Activated CD8-positive, alpha-beta memory T cell treated with anti-CD3 and anti-CD28 coated beads for 36 hours (primary cell): ENCODE measurements at regions not wholly inside any gene's neighbourhood (a gene's known extent, or its start where the extent isn't known, plus 50 kb on each side); places are given as distances from the start of the nearest gene placed in this dataset.
"Not testable (repeated sequence)": the region's sequence is repeated elsewhere in the genome, so short reads cannot be mapped to it uniquely, and the experiment has no call there.

Source experiments
- CTCF ChIA-PET: fragments of 350-600 bp; sonication (Branson Sonifier 250); formaldehyde crosslinking; loops from one replicate; lab custom pipeline; 2021; ENCODE audit warnings: antibody characterized with exemption; lab: Charles Lee
- POLR2A ChIA-PET: fragments of 350-600 bp; sonication (Branson Sonifier 250); formaldehyde crosslinking; loops from one replicate; lab custom pipeline; 2021; ENCODE audit warnings: antibody characterized with exemption; lab: Charles Lee

DNA sequence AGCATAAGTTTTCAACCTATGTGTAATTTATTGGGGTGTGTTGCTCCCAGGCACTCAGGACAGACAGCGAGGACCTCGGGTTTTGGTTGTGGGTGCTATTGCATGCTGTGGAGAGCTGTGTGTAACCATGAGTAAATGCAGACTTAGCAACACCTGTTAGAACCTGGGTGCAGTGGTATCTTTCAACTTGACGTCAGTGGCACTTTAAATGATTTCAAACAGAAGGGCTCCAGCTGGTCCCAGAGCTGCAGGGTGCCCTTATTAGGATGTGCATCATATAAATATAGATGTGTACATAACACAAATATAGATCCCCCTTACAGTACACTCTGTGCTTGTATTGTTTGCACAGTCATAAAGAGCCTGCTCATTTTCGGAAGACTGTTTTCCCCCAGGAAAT, 228.3 kb upstream of the IRS2 start:
- CTCF ChIA-PET, result no interaction called here

DNA sequence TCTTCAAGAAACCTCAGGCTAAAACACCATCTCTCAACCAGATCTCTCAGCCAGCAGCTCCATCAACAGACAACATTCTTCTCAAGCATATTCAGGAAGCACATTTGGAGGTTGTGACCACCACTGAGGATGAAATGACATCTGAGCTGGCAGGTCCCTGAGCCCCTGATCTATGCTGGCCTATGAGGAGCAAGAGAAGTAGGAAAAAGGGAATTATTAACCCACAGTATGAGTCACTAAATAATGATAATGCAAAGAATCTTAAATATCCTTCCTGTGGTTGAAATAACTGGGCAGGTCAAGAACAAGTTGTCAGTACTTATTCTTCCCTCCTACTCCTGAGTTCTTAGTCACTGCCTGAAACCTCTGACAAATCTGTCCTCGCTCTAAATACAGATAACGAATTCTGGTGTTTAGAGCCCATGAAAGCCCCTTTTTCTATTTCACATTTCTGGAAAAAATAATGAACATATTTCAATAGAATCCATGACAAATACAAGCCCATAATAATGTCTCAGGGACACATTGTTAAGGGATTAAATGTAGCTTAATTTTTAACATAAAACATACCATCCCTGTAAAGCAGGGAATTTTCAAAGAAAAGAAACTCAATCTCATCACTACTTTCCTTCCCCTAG, 225.8 kb upstream of the IRS2 start:
- ChIA-PET POLR2A (no interaction called here), CTCF (no interaction called here)

More for the DNA sequence above, 228.3 kb upstream of the IRS2 start:
- POLR2A ChIA-PET, result no interaction called here

DNA sequence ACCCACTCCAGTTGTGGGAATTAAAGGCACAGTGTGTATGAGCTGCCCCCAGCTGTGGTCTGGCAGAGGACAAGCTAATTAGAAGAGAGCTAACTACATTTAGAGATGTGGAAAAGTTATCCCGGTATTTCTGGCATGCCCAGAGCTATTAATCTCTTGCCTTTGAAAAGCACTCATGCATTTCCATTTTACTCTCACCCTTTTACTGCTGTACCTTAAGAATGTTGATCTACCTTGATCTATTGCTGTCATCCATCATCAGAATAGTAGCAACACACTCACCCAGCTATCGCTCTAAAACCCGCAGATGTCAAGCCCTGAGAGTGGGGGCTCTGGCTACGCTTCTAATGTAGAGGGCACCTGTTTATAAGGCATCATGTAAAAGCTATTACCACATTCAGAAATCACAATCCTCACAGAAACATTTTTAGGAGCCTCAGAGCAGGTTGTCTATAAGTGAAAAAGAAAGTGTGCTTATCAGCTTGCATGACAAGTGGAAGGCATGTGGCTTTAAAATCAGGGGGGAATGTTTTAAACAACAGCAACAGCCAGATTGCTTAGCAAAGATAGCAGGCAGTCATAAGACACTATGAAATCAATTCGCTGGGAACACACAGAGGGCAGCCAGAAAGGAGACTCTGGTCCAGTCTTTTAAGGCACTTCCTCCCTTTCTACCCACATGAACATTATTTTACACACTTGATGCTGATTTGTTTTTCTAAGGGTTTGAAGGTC, 224.2 kb upstream of the IRS2 start:
- ChIA-PET POLR2A (no interaction called here), CTCF (no interaction called here)

DNA sequence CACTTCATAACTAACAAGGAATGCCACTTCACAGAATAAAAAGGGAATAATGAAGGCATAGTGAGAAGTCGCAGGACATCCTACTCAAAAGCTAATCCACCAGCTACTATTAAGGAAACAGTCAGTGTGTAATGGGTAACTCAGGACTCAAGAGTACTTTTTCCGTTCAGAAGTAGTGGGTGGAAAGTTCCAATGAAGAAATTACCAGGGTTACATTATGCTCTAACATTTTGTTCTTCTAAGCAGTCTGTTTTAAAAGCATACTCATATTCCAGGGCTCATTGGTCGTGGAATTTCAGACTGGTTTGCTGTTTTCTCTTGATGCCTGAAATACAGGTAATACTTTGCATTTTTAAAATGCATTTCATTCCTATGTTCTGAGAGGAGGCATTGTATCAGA, 222.4 kb upstream of the IRS2 start:
- ChIA-PET POLR2A (no interaction called here), CTCF (no interaction called here)

DNA sequence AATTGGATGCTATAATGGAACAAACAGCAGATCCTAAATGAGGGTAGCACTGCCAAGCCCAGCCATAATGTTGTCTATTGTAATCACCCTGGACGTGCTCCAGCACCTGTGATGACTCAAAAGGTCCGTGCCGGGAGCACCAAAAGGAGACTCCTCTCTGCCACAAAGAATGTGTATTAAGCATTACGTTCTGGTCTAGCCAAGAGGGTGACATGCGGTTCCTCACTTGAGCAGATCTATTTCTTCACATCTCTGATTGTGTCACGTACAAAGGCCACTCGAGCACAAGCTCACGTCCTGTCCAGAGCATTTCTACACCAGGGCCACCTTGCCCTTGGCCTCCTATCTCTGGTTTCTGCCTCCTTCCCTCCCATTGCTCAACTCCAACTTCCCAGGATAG, 219.9 kb upstream of the IRS2 start:
- ChIA-PET POLR2A (no interaction called here), CTCF (no interaction called here)

DNA sequence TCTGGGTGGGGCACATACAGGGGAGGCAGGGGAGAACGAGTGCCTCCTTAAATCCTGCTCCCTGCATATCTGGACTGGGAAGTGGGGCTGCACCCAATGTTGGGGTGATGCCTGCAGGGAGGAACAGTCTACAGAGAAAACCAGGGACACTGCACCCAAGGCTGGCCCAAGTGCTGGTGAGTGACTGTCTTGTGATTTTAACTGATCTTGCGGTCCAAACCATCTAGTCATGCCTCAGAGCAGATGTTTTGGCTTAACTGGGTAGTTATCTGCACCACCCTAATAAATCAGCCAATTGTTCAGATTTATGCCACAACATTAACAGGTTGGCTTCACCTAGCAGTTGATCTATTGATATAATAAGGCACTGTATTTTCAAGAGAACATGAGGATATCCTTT, 219.2 kb upstream of the IRS2 start:
- CTCF ChIA-PET, result no interaction called here
- POLR2A ChIA-PET, result no interaction called here

DNA sequence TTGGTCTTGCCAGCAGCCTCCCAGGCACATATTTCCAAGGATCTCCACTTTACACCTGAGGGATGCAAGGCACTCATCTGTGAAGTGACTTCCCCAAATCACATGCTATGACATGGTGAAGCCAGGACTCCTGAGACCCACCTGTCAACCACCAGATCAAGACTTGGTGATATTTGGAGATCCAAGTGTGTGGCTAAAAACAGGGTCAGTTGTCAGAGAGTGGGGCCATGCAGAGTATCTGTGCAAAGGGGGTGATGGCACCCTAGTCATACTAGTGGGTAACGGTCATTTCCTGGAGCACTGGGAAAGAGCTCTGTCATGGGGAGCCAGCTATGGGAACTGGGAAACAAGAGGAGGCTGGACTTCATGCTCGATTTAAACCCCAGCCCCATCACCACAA, 218.4 kb upstream of the IRS2 start:
- POLR2A ChIA-PET, result no interaction called here
- CTCF ChIA-PET, result no interaction called here

DNA sequence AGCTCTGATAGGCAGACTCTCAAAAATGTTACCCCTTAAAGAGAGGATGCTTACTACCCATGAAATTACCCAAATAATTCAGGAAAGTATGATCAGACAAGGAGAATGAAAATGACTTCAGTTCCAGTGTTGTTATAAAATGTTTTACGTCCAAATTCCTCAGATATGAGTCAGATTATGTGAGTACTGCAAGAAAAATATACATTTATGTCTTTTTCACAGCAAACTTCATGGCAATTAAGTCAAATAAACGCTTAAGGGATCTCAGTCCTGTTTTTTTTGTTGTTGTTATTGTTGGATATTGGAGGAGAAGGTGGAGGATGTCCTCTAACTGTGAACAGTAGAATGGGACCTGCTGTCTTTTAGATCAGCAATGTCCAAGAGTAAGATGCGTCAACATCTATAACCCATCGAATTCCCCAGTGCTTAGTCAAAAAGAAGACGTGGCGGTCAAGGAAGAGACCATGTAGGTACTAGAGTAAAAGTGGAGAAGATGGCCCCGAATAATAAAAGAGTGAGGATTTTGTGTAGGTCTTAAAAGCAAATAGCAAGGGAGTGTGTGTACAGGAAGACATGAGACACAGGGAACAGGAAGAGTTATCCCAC, 215.4 kb upstream of the IRS2 start:
- ChIA-PET CTCF (no interaction called here), POLR2A (no interaction called here)

GRCh38 chr13:110000534-110001345, 214.4 kb upstream of the IRS2 start:
- ChIA-PET POLR2A (no interaction called here), CTCF (no interaction called here)

- ChIA-PET CTCF (no interaction called here), POLR2A (no interaction called here)
These were observed 213.5 kb upstream of the IRS2 start for GRCh38 chr13:109999659-110000533.

DNA sequence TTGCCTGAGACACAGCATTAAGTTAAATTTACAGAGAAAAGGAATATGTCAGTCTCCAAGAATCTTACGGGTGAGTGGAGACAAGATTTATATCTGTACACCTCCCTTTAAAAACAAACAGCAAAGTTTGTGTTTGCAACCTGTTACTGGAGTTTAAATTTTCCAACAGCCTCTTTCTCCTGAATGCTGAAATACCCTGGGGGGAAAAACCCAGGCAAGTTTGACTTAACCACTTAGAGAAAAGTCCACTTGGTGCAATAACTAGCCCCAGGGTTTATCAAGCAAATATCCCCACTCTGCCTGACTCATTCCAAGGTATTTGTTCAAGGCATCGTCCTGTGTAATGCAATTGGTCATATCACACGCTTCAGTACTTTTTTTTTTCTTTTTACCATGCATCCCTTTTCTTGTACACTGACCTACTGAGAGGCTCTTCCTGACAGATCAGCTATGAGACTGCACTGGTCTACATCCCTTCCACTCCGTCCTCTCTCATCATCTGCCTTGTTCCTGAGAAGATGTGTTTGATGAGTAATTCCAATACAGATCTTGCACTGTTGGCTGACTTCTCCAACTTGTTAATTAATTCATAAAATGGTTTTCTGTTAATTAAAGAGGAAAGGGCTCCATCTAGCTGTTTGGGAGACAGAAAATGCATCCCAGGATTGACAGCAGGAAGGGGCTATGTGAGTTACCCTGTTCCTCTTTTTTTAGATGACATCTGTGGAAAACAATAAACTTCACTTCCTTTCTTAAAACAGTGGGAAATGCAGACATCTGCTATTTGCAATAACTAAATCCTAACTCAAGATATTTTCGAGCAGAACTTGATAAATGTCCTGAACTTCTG, 212.5 kb upstream of the IRS2 start:
- ChIA-PET POLR2A (no interaction called here), CTCF (no interaction called here)

DNA sequence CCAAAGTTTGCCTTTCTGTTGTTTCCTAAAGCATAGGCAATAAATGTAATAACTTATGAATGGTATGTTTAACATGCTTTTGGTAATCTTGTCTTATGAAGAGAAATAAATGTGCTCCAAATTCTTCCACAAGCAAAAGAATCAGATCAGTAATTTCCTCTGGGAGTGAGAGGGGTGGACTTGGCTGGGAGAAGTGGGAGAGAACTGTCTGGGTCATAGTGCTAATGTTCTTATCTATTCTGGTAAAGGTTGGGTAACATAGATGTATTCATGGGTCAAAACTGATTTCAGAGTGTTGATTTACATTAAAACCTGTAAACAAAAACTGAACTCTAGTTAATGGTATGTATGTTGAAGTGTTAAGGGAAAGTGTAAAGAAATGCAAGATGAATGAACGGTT, 211.7 kb upstream of the IRS2 start:
- ChIA-PET CTCF (no interaction called here), POLR2A (no interaction called here)

GRCh38 chr13:109997056-109997595, 210.7 kb upstream of the IRS2 start:
- POLR2A ChIA-PET, CTCF ChIA-PET: not testable (repeated sequence)

- CTCF ChIA-PET, result no interaction called here
- POLR2A ChIA-PET, result no interaction called here
These were observed 210.1 kb upstream of the IRS2 start for GRCh38 chr13:109996404-109996960.

- CTCF ChIA-PET, result no interaction called here
- POLR2A ChIA-PET, result no interaction called here
These were observed 209.2 kb upstream of the IRS2 start for GRCh38 chr13:109995578-109995977.

DNA sequence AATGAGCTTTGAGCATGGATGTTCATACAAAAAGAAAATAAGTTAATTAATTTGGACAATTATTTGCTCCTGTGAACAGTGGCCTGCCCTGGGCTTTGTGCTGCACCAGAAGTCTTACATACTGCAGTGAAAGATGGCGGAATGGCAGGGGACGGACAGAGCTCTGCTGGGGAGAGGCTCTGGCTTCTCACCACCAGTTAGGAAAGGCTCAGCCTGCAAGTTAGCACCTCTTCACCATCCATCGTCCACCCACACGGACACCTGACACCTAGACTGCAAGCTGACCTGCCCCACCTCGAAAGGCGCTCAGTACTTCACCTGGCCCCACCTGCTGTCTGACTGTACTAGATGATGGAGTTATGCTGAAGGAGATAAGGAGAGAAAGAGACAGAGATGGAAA, 203.9 kb upstream of the IRS2 start:
- POLR2A ChIA-PET, result no interaction called here
- CTCF ChIA-PET, result no interaction called here

DNA sequence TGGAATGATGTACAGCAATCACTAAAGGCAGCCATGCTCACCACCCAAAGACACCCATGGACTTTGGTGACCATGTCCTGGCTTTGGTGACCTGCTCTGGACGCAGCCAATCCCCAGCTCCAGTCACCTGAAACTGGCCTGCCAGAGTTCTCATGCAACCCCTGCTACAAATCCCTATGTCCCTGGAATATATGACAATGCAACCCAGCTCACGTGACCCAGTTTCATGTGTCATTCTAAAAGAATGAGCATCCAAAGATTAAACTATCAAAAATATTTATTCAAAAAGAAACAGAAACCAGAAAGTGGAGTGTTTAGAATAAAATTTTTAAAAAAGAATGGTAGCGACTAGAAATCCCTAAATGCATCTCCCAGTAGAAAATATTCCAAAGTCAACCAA, 203.3 kb upstream of the IRS2 start:
- ChIA-PET POLR2A (no interaction called here), CTCF (no interaction called here)

- CTCF ChIA-PET, result no interaction called here
These were observed 202.8 kb upstream of the IRS2 start for GRCh38 chr13:109989155-109989554.

More at GRCh38 chr13:109989155-109989554, 202.8 kb upstream of the IRS2 start:
- POLR2A ChIA-PET, result no interaction called here
